ENCODE measurements at regions not wholly inside any gene's neighbourhood (a gene's known extent, or its start where the extent isn't known, plus 50 kb on each side); places are given as distances from the start of the nearest gene placed in this dataset.

DNA sequence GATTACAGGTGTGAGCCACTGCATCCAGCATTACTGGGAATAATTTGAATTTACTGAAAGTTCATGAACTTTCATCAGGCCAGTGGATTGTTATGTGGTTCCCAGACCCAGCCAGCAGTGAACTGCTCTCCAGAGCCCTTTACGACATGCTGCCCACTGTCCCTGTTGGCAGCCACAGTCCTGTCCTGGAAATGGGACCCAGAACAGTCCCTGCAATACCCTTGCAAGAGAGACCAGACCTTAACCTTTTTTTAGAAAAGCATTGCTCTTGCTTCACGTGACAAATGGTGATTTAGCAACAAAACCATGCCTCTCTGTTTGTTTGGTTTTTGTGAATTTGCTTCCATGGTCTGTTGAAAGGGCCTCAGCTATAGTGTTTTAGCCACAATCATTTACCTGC lies 367.3 kb upstream of the C2CD4B start:
- TF ChIP-seq, protein P1, sequence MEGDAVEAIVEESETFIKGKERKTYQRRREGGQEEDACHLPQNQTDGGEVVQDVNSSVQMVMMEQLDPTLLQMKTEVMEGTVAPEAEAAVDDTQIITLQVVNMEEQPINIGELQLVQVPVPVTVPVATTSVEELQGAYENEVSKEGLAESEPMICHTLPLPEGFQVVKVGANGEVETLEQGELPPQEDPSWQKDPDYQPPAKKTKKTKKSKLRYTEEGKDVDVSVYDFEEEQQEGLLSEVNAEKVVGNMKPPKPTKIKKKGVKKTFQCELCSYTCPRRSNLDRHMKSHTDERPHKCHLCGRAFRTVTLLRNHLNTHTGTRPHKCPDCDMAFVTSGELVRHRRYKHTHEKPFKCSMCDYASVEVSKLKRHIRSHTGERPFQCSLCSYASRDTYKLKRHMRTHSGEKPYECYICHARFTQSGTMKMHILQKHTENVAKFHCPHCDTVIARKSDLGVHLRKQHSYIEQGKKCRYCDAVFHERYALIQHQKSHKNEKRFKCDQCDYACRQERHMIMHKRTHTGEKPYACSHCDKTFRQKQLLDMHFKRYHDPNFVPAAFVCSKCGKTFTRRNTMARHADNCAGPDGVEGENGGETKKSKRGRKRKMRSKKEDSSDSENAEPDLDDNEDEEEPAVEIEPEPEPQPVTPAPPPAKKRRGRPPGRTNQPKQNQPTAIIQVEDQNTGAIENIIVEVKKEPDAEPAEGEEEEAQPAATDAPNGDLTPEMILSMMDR (IDR thresholded peaks at IDR 0.05; ENCODE audit: borderline replicate concordance), result no peak
- Histone ChIP-seq H3K27ac (replicated peaks) (no peak overlapping the region), H3K27me3 (ENCODE audit: low read depth) (no peaks in the 10 kb centered on the region), H3K4me3 (no peak overlapping the region), H3K4me1 (peaks cover 27% of the 10 kb centered on the region), H3K9me3 (replicated peaks) (no peaks in the 10 kb centered on the region), H3K36me3 (no peaks in the 10 kb centered on the region)
- intact Hi-C loops (cut with micrococcal nuclease), result no loop called here
- no peak for DNase-seq

DNA sequence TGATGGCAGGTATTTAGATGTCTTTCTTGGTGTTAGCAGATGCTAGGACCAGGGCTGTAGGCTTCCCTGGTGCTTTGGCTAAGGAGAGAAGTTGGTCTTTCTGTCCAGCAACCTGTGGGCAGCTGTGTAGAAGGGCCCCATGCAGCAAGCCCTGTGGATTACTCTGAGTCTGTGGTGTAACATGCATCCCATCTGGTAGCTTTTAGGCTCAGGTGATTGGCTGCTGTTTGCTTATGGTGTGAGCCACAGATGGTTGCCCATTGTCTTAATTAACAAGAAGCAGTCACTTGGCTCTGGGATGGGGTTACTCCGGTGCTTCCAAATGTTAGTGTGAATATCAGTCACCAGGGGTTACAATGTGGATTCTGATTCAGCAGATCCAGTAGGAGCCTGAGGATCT lies 368.6 kb upstream of the C2CD4B start:
- no peaks in the 10 kb centered on the region for H3K36me3 ChIP-seq
- no peak overlapping the region for H3K4me3 ChIP-seq
- H3K9me3 ChIP-seq (replicated peaks), result no peaks in the 10 kb centered on the region
- no peaks in the 10 kb centered on the region for H3K27me3 ChIP-seq (ENCODE audit: low read depth)
- H3K27ac ChIP-seq (replicated peaks), result no peak overlapping the region
- no peak for DNase-seq
- TF ChIP-seq, protein P1 (IDR thresholded peaks at IDR 0.05; ENCODE audit: borderline replicate concordance), result no peak
- intact Hi-C loops (cut with micrococcal nuclease), result no loop called here
- H3K4me1 ChIP-seq, result peaks cover 23% of the 10 kb centered on the region

DNA sequence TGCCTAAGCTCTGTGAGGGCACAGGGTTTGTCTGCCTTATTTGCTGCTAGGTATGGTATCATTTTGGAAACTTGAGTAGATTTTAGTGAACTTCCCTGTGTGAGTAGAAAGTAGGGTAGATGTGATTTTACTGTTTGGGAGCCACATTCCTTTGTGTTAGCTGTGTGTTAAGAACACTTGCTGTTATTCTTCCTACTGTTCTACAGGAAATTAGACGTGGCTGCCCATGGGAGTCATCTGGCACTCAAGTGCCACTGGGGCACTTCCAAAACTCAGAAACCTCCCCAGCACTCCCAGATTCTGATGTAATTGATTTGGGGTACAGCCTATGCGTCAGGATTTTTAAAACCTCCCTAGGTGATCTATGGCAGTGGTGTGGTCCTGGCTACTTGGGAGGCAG lies 369.9 kb upstream of the C2CD4B start:
- no peaks in the 10 kb centered on the region for H3K9me3 ChIP-seq (replicated peaks)
- no peak overlapping the region for H3K27ac ChIP-seq (replicated peaks)
- H3K4me3 ChIP-seq, result no peak overlapping the region
- H3K4me1 ChIP-seq, result peaks cover 23% of the 10 kb centered on the region
- H3K27me3 ChIP-seq (ENCODE audit: low read depth), result no peaks in the 10 kb centered on the region
- no peak for DNase-seq
- H3K36me3 ChIP-seq, result no peaks in the 10 kb centered on the region
- TF ChIP-seq, protein P1 (IDR thresholded peaks at IDR 0.05; ENCODE audit: borderline replicate concordance), result no peak
- intact Hi-C loops (cut with micrococcal nuclease), result no loop called here

DNA sequence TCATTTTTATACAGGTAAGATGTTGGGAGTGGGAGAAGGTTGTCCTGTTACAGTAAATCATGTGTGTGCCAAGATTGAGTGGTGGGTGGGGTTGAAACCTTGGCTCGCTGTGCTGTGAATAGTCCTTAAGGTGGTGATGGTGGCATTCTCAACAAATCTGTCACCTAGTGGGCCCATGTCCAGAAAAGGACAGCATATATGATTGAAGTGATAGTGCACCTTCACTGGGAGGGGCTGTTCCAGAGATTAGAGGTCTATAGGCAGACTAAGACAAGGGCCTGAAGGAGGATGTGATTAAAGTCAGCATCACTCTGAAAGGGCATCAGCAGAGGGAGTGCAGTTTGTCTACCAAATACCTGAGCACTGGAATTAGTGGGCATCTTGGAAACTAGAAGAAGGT lies 374.2 kb upstream of the C2CD4B start:
- TF ChIP-seq, protein P1 (IDR thresholded peaks at IDR 0.05; ENCODE audit: borderline replicate concordance), result no peak
- H3K9me3 ChIP-seq (replicated peaks), result no peaks in the 10 kb centered on the region
- H3K4me1 ChIP-seq, result peaks cover 36% of the 10 kb centered on the region
- no peaks in the 10 kb centered on the region for H3K27me3 ChIP-seq (ENCODE audit: low read depth)
- H3K4me3 ChIP-seq, result no peak overlapping the region
- intact Hi-C loops (cut with micrococcal nuclease), result no loop called here
- no peak for DNase-seq
- H3K27ac ChIP-seq (replicated peaks), result no peak overlapping the region
- no peaks in the 10 kb centered on the region for H3K36me3 ChIP-seq

DNA sequence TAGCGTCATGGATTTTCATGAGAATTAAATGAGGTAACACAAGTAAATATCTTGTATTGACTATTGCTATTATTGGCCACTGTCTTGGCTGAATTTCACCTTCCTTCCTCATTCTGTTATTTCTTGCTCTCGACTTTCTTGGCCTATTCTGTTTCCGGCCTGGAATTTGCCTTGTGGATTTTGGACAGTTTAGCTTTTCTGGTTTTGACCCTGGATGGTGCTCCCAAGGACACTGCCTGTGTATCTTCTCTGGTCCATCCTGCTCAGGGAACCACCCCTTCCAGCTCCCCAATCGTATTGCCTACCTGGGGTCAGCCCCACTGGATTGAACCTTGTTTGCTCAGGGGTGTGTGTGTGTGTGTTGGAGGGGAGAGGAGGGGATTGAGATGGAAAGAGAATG lies 376.2 kb upstream of the C2CD4B start:
- intact Hi-C loops (cut with micrococcal nuclease), result no loop called here
- no peak overlapping the region for H3K4me3 ChIP-seq
- H3K27me3 ChIP-seq (ENCODE audit: low read depth), result no peaks in the 10 kb centered on the region
- peak overlapping the region; percentile 15 for H3K27ac ChIP-seq (replicated peaks)
- no peaks in the 10 kb centered on the region for H3K36me3 ChIP-seq
- no peaks in the 10 kb centered on the region for H3K9me3 ChIP-seq (replicated peaks)
- H3K4me1 ChIP-seq, result peaks cover 46% of the 10 kb centered on the region
- no peak for DNase-seq
- TF ChIP-seq, protein P1 (IDR thresholded peaks at IDR 0.05; ENCODE audit: borderline replicate concordance), result no peak

DNA sequence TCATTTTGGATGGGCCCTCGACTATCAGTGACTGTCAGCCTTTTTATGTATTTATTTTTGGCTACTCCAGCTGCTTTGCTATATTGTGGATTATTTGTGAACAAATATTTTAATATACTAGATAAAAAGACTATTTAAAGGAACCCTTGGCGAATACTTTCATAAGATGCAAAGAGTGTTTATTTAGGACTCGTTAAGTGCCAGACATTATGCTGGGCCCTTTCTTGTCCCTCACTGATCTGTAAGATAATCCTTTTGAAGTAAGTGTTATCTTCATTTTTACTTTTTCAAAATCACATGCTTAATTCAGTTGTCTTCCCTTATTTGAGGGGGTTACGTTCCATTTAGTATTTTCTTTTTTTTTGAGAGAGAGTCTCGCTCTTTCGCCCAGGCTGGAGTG lies 376.8 kb upstream of the C2CD4B start:
- peaks cover 52% of the 10 kb centered on the region for H3K4me1 ChIP-seq
- H3K27ac ChIP-seq (replicated peaks), result peak overlapping the region; percentile 15
- TF ChIP-seq, protein P1 (IDR thresholded peaks at IDR 0.05; ENCODE audit: borderline replicate concordance), result no peak
- H3K9me3 ChIP-seq (replicated peaks), result no peaks in the 10 kb centered on the region
- no peaks in the 10 kb centered on the region for H3K36me3 ChIP-seq
- H3K4me3 ChIP-seq, result no peak overlapping the region
- no peak for DNase-seq
- intact Hi-C loops (cut with micrococcal nuclease), result no loop called here
- H3K27me3 ChIP-seq (ENCODE audit: low read depth), result no peaks in the 10 kb centered on the region
